GM18867 (cell line): ENCODE measurements at regions not wholly inside any gene's neighbourhood (a gene's known extent, or its start where the extent isn't known, plus 50 kb on each side); places are given as distances from the start of the nearest gene placed in this dataset.
"Not testable (repeated sequence)": the region's sequence is repeated elsewhere in the genome, so short reads cannot be mapped to it uniquely, and the experiment has no call there.

Experiments used
- ATAC-seq: cut with Tn5 transposase; IDR thresholded peaks from one replicate; pipeline ENCODE4 v1.9.1; 2021; ENCODE audit warnings: mild to moderate bottlenecking, moderate library complexity; ENCODE audit not compliant: unreplicated experiment

- no peak for ATAC-seq
These were observed 157.5 kb downstream of the TTC8 start for GRCh38 chr14:88981948-88982347.

GRCh38 chr14:88983755-88984154 is 159.3 kb downstream of the TTC8 start:
- ATAC-seq: no peak

- no peak for ATAC-seq
These were observed 161.2 kb downstream of the TTC8 start for GRCh38 chr14:88985654-88986053.

- no peak for ATAC-seq
These were observed 161.8 kb downstream of the TTC8 start for GRCh38 chr14:88986146-88986841.

GRCh38 chr14:88986908-88987307 is 162.5 kb downstream of the TTC8 start:
- not testable (repeated sequence) for ATAC-seq

- no peak for ATAC-seq
These were observed 163.1 kb downstream of the TTC8 start for GRCh38 chr14:88987516-88987915.

- ATAC-seq: no peak
These were observed 165.5 kb downstream of the TTC8 start for GRCh38 chr14:88989911-88990310.

GRCh38 chr14:88990856-88991255 is 166.4 kb downstream of the TTC8 start:
- no peak for ATAC-seq

GRCh38 chr14:88992011-88992410 is 167.6 kb downstream of the TTC8 start:
- ATAC-seq: no peak

GRCh38 chr14:88993946-88994345 is 169.5 kb downstream of the TTC8 start:
- no peak for ATAC-seq

- ATAC-seq: no peak
These were observed 171.2 kb downstream of the TTC8 start for GRCh38 chr14:88995437-88996198.

- ATAC-seq: no peak
These were observed 173.6 kb downstream of the TTC8 start for GRCh38 chr14:88998027-88998426.

GRCh38 chr14:88999137-88999536 is 174.7 kb downstream of the TTC8 start:
- no peak for ATAC-seq

- ATAC-seq: no peak
These were observed 175.8 kb downstream of the TTC8 start for GRCh38 chr14:89000007-89000942.

- ATAC-seq: no peak
These were observed 179.7 kb downstream of the TTC8 start for GRCh38 chr14:89004166-89004565.

- ATAC-seq: no peak
These were observed 183.5 kb downstream of the TTC8 start for GRCh38 chr14:89007906-89008305.

GRCh38 chr14:89011355-89012281 is 187.2 kb downstream of the TTC8 start:
- no peak for ATAC-seq

GRCh38 chr14:89012282-89013097 is 188.0 kb downstream of the TTC8 start:
- no peak for ATAC-seq

- no peak for ATAC-seq
These were observed 188.7 kb downstream of the TTC8 start for GRCh38 chr14:89013098-89013504.
